ENCODE measurements at regions not wholly inside any gene's neighbourhood (a gene's known extent, or its start where the extent isn't known, plus 50 kb on each side); places are given as distances from the start of the nearest gene placed in this dataset.

DNA sequence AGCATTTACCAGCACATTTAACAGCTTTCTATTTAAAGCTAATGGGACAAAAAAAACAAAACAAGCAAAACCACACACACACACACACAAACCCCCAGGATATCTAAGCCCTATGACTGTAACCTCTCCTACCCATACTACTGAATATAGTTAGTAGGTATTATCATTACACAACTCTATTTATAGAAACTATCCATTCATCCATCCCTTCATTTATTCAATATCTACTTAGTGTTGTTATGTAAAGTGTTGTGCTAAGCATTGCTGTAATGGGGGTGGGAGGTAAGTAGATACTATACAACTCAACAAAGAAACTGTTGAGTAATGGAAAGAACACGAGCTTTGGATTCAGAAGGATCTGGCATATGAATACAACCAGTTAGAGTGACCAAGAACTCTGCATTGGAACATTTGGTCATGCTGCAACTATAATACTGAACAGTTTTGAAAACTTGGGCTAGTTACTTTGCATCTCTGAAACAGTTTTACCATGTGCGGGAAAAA, 82.3 kb upstream of the ZNF608 start:
- TF ChIP-seq, protein P1, sequence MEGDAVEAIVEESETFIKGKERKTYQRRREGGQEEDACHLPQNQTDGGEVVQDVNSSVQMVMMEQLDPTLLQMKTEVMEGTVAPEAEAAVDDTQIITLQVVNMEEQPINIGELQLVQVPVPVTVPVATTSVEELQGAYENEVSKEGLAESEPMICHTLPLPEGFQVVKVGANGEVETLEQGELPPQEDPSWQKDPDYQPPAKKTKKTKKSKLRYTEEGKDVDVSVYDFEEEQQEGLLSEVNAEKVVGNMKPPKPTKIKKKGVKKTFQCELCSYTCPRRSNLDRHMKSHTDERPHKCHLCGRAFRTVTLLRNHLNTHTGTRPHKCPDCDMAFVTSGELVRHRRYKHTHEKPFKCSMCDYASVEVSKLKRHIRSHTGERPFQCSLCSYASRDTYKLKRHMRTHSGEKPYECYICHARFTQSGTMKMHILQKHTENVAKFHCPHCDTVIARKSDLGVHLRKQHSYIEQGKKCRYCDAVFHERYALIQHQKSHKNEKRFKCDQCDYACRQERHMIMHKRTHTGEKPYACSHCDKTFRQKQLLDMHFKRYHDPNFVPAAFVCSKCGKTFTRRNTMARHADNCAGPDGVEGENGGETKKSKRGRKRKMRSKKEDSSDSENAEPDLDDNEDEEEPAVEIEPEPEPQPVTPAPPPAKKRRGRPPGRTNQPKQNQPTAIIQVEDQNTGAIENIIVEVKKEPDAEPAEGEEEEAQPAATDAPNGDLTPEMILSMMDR (IDR thresholded peaks at IDR 0.05) = no peak
- no peak for TF ChIP-seq EZH2 (IDR thresholded peaks at IDR 0.05)
